ENCODE measurements at regions not wholly inside any gene's neighbourhood (a gene's known extent, or its start where the extent isn't known, plus 50 kb on each side); places are given as distances from the start of the nearest gene placed in this dataset.

DNA sequence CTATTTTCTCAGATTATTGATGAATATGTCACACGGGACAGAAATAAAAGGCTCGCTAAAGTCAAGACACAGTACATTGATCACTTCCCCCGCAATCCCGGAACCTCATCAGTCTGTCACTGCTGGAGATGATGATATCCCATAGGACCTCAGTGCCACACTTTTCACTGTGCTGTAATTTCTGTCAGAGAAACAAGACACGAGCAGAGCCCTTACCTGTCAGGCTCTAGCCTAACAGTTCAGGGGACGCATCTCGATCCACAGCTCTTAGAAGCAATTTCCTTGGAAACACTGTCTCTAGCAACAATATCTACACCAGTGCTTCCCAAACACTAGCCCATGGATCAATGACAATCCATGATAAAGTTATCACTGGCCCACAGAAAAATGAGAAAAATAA, 140.0 kb downstream of the GRIN2B start:
- no peak for TF ChIP-seq SPI1 (IDR thresholded peaks at IDR 0.05; ENCODE audit: borderline replicate concordance, insufficient read depth, low read depth, low read length)
- TF ChIP-seq, protein P1, sequence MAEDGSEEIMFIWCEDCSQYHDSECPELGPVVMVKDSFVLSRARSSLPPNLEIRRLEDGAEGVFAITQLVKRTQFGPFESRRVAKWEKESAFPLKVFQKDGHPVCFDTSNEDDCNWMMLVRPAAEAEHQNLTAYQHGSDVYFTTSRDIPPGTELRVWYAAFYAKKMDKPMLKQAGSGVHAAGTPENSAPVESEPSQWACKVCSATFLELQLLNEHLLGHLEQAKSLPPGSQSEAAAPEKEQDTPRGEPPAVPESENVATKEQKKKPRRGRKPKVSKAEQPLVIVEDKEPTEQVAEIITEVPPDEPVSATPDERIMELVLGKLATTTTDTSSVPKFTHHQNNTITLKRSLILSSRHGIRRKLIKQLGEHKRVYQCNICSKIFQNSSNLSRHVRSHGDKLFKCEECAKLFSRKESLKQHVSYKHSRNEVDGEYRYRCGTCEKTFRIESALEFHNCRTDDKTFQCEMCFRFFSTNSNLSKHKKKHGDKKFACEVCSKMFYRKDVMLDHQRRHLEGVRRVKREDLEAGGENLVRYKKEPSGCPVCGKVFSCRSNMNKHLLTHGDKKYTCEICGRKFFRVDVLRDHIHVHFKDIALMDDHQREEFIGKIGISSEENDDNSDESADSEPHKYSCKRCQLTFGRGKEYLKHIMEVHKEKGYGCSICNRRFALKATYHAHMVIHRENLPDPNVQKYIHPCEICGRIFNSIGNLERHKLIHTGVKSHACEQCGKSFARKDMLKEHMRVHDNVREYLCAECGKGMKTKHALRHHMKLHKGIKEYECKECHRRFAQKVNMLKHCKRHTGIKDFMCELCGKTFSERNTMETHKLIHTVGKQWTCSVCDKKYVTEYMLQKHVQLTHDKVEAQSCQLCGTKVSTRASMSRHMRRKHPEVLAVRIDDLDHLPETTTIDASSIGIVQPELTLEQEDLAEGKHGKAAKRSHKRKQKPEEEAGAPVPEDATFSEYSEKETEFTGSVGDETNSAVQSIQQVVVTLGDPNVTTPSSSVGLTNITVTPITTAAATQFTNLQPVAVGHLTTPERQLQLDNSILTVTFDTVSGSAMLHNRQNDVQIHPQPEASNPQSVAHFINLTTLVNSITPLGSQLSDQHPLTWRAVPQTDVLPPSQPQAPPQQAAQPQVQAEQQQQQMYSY (CRISPR knock-in tag; IDR thresholded peaks at IDR 0.05), result no peak
- TF ChIP-seq, protein P2, sequence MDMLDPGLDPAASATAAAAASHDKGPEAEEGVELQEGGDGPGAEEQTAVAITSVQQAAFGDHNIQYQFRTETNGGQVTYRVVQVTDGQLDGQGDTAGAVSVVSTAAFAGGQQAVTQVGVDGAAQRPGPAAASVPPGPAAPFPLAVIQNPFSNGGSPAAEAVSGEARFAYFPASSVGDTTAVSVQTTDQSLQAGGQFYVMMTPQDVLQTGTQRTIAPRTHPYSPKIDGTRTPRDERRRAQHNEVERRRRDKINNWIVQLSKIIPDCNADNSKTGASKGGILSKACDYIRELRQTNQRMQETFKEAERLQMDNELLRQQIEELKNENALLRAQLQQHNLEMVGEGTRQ (IDR thresholded peaks at IDR 0.05; ENCODE audit: borderline replicate concordance, low read depth, low read length), result no peak
- no peak for TF ChIP-seq RFX5 (IDR thresholded peaks at IDR 0.05; ENCODE audit: low read depth, low read length)
- TF ChIP-seq, protein P3, sequence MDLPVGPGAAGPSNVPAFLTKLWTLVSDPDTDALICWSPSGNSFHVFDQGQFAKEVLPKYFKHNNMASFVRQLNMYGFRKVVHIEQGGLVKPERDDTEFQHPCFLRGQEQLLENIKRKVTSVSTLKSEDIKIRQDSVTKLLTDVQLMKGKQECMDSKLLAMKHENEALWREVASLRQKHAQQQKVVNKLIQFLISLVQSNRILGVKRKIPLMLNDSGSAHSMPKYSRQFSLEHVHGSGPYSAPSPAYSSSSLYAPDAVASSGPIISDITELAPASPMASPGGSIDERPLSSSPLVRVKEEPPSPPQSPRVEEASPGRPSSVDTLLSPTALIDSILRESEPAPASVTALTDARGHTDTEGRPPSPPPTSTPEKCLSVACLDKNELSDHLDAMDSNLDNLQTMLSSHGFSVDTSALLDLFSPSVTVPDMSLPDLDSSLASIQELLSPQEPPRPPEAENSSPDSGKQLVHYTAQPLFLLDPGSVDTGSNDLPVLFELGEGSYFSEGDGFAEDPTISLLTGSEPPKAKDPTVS (IDR thresholded peaks at IDR 0.05; ENCODE audit: low read depth, low read length), result no peak
- TF ChIP-seq, protein P4, sequence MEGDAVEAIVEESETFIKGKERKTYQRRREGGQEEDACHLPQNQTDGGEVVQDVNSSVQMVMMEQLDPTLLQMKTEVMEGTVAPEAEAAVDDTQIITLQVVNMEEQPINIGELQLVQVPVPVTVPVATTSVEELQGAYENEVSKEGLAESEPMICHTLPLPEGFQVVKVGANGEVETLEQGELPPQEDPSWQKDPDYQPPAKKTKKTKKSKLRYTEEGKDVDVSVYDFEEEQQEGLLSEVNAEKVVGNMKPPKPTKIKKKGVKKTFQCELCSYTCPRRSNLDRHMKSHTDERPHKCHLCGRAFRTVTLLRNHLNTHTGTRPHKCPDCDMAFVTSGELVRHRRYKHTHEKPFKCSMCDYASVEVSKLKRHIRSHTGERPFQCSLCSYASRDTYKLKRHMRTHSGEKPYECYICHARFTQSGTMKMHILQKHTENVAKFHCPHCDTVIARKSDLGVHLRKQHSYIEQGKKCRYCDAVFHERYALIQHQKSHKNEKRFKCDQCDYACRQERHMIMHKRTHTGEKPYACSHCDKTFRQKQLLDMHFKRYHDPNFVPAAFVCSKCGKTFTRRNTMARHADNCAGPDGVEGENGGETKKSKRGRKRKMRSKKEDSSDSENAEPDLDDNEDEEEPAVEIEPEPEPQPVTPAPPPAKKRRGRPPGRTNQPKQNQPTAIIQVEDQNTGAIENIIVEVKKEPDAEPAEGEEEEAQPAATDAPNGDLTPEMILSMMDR (IDR thresholded peaks at IDR 0.05 in 2 of 3, conservative IDR thresholded peaks at IDR 0.05 in 1 of 3; ENCODE audit: control insufficient read depth in 2 of 3, extremely low read depth in 1 of 3, insufficient read depth in 1 of 3, low read depth in 3 of 3, low read length in 3 of 3), result no peak
- no peak for TF ChIP-seq POLR2A (IDR thresholded peaks at IDR 0.05; ENCODE audit: low read depth, low read length)
- TF ChIP-seq SP1 (IDR thresholded peaks at IDR 0.05; ENCODE audit: low read depth, low read length), result no peak
- TF ChIP-seq MYC (IDR thresholded peaks at IDR 0.05; ENCODE audit: insufficient read depth, insufficient read length, insufficient replicate concordance, low read length, severe bottlenecking), result no peak
- TF ChIP-seq RAD21 (IDR thresholded peaks at IDR 0.05; ENCODE audit: insufficient read depth, low read depth, low read length), result no peak
- no peak for TF ChIP-seq PML (IDR thresholded peaks at IDR 0.05; ENCODE audit: low read length)
- no peak for TF ChIP-seq HDGF (IDR thresholded peaks at IDR 0.05)
- TF ChIP-seq CEBPB (IDR thresholded peaks at IDR 0.05; ENCODE audit: borderline replicate concordance in 1 of 2, low read depth in 2 of 2, low read length in 2 of 2), result no peak
- TF ChIP-seq STAT1 (conservative IDR thresholded peaks at IDR 0.05), result no peak

Data from GM12878 (cell line).